Progenitor cell of endocrine pancreas (in vitro differentiated cells): ENCODE measurements at regions not wholly inside any gene's neighbourhood (a gene's known extent, or its start where the extent isn't known, plus 50 kb on each side); places are given as distances from the start of the nearest gene placed in this dataset.

Source experiments
- DNase-seq: peaks from one replicate; pipeline ENCODE4 v3.0.0; 2021; ENCODE audit warnings: low spot score; ENCODE audit not compliant: unreplicated experiment
- H3K27ac Mint-ChIP-seq: 2 replicates; pipeline ENCODE4 v1.8.0; 2021; ENCODE audit warnings: mild to moderate bottlenecking, moderate library complexity, mixed read lengths
- H3K27me3 Mint-ChIP-seq: 2 replicates; pipeline ENCODE4 v1.8.0; 2021; ENCODE audit warnings: mixed read lengths
- H3K36me3 Mint-ChIP-seq: 2 replicates; pipeline ENCODE4 v1.8.0; 2022; ENCODE audit warnings: mixed read lengths; ENCODE audit not compliant: insufficient read depth
- H3K4me1 Mint-ChIP-seq: 2 replicates; pipeline ENCODE4 v1.8.0; 2021; ENCODE audit warnings: low read depth, mixed read lengths
- H3K4me3 Mint-ChIP-seq: 2 replicates; pipeline ENCODE4 v1.8.0; 2021; ENCODE audit warnings: low read depth, mild to moderate bottlenecking, moderate library complexity, mixed read lengths
- H3K9me3 Mint-ChIP-seq: 2 replicates; pipeline ENCODE4 v1.8.0; 2021; ENCODE audit warnings: low read depth, mixed read lengths
- CTCF ChIP-seq: fragments of 200-600 bp; sonication (generic); IDR thresholded peaks from one replicate; pipeline ENCODE4 v1.5.0; 2021; ENCODE audit warnings: antibody characterized with exemption, mild to moderate bottlenecking; ENCODE audit not compliant: unreplicated experiment

GRCh38 chr12:90331262-90331661 is 622.6 kb upstream of the ATP2B1 start:
- Mint-ChIP-seq H3K27me3 (no peaks in the 10 kb centered on the region), H3K27ac (no peak overlapping the region), H3K4me1 (no peaks in the 10 kb centered on the region), H3K4me3 (no peak overlapping the region), H3K36me3 (no peaks in the 10 kb centered on the region), H3K9me3 (no peaks in the 10 kb centered on the region)
- TF ChIP-seq CTCF, result no peak
- DNase-seq, result no peak

- Mint-ChIP-seq H3K9me3 (no peaks in the 10 kb centered on the region), H3K4me3 (no peak overlapping the region), H3K27ac (no peak overlapping the region), H3K4me1 (no peaks in the 10 kb centered on the region), H3K27me3 (no peaks in the 10 kb centered on the region), H3K36me3 (no peaks in the 10 kb centered on the region)
- TF ChIP-seq CTCF, result no peak
- no peak for DNase-seq
These were observed 619.4 kb upstream of the ATP2B1 start for GRCh38 chr12:90327793-90328743.

GRCh38 chr12:90323217-90323616 is 614.6 kb upstream of the ATP2B1 start:
- Mint-ChIP-seq H3K27me3 (no peaks in the 10 kb centered on the region), H3K9me3 (peaks cover 6% of the 10 kb centered on the region)

GRCh38 chr12:90322006-90322405 is 613.4 kb upstream of the ATP2B1 start:
- DNase-seq, result no peak
- H3K36me3 Mint-ChIP-seq, result no peaks in the 10 kb centered on the region
- peaks cover 6% of the 10 kb centered on the region for H3K9me3 Mint-ChIP-seq
- no peaks in the 10 kb centered on the region for H3K27me3 Mint-ChIP-seq
- H3K4me1 Mint-ChIP-seq, result no peaks in the 10 kb centered on the region
- H3K27ac Mint-ChIP-seq, result no peak overlapping the region
- H3K4me3 Mint-ChIP-seq, result no peak overlapping the region
- TF ChIP-seq CTCF, result no peak

More at GRCh38 chr12:90323217-90323616, 614.6 kb upstream of the ATP2B1 start:
- Mint-ChIP-seq H3K36me3 (no peaks in the 10 kb centered on the region), H3K4me3 (no peak overlapping the region), H3K4me1 (no peaks in the 10 kb centered on the region), H3K27ac (no peak overlapping the region)
- no peak for TF ChIP-seq CTCF
- no peak for DNase-seq

GRCh38 chr12:90321369-90321768 is 612.7 kb upstream of the ATP2B1 start:
- H3K27ac Mint-ChIP-seq, result no peak overlapping the region

More at GRCh38 chr12:90321369-90321768, 612.7 kb upstream of the ATP2B1 start:
- H3K4me3 Mint-ChIP-seq, result no peak overlapping the region
- no peak for TF ChIP-seq CTCF
- no peaks in the 10 kb centered on the region for H3K27me3 Mint-ChIP-seq
- DNase-seq, result no peak
- no peaks in the 10 kb centered on the region for H3K36me3 Mint-ChIP-seq
- peaks cover 6% of the 10 kb centered on the region for H3K9me3 Mint-ChIP-seq
- no peaks in the 10 kb centered on the region for H3K4me1 Mint-ChIP-seq
